ENCODE measurements at regions not wholly inside any gene's neighbourhood (a gene's known extent, or its start where the extent isn't known, plus 50 kb on each side); places are given as distances from the start of the nearest gene placed in this dataset.

GRCh38 chr2:5977477-5977876, 285.3 kb downstream of the SOX11 start:
- H3K36me3 ChIP-seq (ENCODE audit: control insufficient read depth in 1 of 2, insufficient read depth in 2 of 2, low read length in 2 of 2), result no peaks in the 10 kb centered on the region
- no peaks in the 10 kb centered on the region for H3K9me2 ChIP-seq (ENCODE audit: insufficient read depth)
- CTCF ChIA-PET, result no interaction called here
- H3K27ac ChIP-seq (ENCODE audit: low read depth, low read length), result no peak overlapping the region
- RAD21 ChIA-PET (ENCODE audit: low non-redundant PET in 1 of 2, low total read pairs in 2 of 2, uncharacterized antibody in 2 of 2, unreplicated experiment in 2 of 2), result no interaction called here
- no peak overlapping the region for H2AFZ ChIP-seq (ENCODE audit: low read depth, low read length, poor library complexity, severe bottlenecking)
- ATAC-seq (no peak), DNase-seq (ENCODE audit: low read depth, low spot score) (no peak)
- intact Hi-C loops (cut with micrococcal nuclease), result no loop called here
- H3K27me3 ChIP-seq (ENCODE audit: insufficient read depth, low read length), result no peaks in the 10 kb centered on the region
- no peak overlapping the region for H3K9ac ChIP-seq (ENCODE audit: low read length)
- TF ChIP-seq JUND (IDR thresholded peaks at IDR 0.05) (no peak), RAD21 (IDR thresholded peaks at IDR 0.05; ENCODE audit: low read depth) (no peak), CTCF (IDR thresholded peaks at IDR 0.05 in 2 of 3, conservative IDR thresholded peaks at IDR 0.05 in 1 of 3; ENCODE audit: borderline replicate concordance in 1 of 3, insufficient read depth in 1 of 3, low read depth in 2 of 3, low read length in 2 of 3) (no peak), YY1 (IDR thresholded peaks at IDR 0.05; ENCODE audit: extremely low read depth, insufficient replicate concordance, low read depth, low read length) (no peak), FOSL1 (IDR thresholded peaks at IDR 0.05; ENCODE audit: low read depth) (no peak), SIN3A (IDR thresholded peaks at IDR 0.05; ENCODE audit: low read depth) (no peak), POLR2AphosphoS5 (IDR thresholded peaks at IDR 0.05; ENCODE audit: low read depth, low read length) (no peak), EZH2phosphoT487 (IDR thresholded peaks at IDR 0.05; ENCODE audit: borderline replicate concordance) (no peak), EZH2 (IDR thresholded peaks at IDR 0.05) (no peak)
- H3K4me1 ChIP-seq (ENCODE audit: control insufficient read depth in 1 of 2, insufficient read depth in 2 of 2, low read length in 2 of 2), result no peaks in the 10 kb centered on the region
- H3K9me3 ChIP-seq (ENCODE audit: control insufficient read depth in 1 of 2, insufficient read depth in 1 of 2, low read depth in 1 of 2, low read length in 2 of 2), result peaks cover 3 to 27% of the 10 kb centered on the region in 2 experiments; a peak in 2 of 4 replicates
- no peak overlapping the region for H3K4me2 ChIP-seq (ENCODE audit: low read length)
- H4K20me1 ChIP-seq (ENCODE audit: insufficient read depth), result no peaks in the 10 kb centered on the region
- no peaks in the 10 kb centered on the region for H3K79me2 ChIP-seq (ENCODE audit: insufficient read depth, low read length)
- no peak overlapping the region for H3K4me3 ChIP-seq (replicated peaks in 1 of 2; ENCODE audit: low read depth in 1 of 2, low read length in 2 of 2)
- no TSS peak for BruUV-seq (replicated peaks)
- POLR2A ChIA-PET, result no interaction called here

All from HCT116 (cell line).